ENCODE measurements at regions not wholly inside any gene's neighbourhood (a gene's known extent, or its start where the extent isn't known, plus 50 kb on each side); places are given as distances from the start of the nearest gene placed in this dataset.

DNA sequence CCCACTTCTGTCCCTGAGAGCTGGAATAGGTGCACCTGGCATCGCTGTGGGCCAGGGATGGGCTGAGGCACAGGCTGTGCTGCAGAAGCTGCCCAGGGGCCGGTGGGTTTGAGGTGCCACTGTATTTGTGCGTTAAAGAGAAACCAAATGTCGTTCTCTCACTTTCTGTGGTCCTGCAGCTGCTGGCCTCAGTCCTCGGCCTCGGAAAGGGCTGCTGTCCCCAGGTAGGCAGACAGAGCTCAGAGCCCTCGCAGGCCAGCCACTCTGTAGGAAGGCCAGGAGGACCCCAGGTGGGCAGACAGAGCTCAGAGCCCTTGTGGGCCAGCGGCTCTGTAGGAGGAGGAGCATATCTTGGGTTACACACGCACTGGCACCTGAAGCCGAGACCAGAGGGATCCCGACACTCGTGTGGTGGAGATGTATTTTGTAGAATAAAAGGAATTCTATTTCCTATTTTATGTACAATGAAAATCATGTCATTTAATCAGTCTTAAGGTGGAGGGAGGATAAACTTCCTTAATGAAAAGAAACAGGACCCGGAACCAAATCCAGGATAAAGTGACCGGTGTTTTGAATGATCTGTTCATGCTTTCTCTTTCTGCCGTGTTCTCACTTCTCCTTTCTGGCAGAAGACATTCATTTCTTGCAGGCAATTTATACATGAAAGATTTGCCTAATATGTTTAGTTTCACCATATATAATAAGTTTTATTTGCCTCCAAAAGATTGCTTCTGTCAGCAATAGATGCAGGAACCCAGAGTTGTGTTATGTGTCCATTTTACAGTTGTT is 54.4 kb upstream of the HGFAC start:
- Histone ChIP-seq H3K4me2 (no peak overlapping the region), H3K9me3 (no peaks in the 10 kb centered on the region), H3K9me2 (no peaks in the 10 kb centered on the region), H3K4me3 (ENCODE audit: low read depth in 2 of 2, low read length in 1 of 2) (no peak overlapping the region), H4K20me1 (ENCODE audit: insufficient read depth) (no peaks in the 10 kb centered on the region), H3K9ac (no peak overlapping the region), H2AFZ (ENCODE audit: low read depth) (no peak overlapping the region), H3K79me2 (ENCODE audit: insufficient read depth) (no peaks in the 10 kb centered on the region), H3K27ac (ENCODE audit: low read depth in 2 of 2, low read length in 1 of 2) (no peak overlapping the region), H3K27me3 (ENCODE audit: insufficient read depth) (no peaks in the 10 kb centered on the region), H3K4me1 (ENCODE audit: control insufficient read depth in 1 of 2, insufficient read depth in 2 of 2, low read depth in 1 of 2, low read length in 1 of 2) (peaks cover 0 to 4% of the 10 kb centered on the region in 2 experiments; a peak in 1 of 4 replicates), H3K36me3 (replicated peaks in 1 of 2; ENCODE audit: control insufficient read depth in 1 of 2, insufficient read depth in 2 of 2, low read length in 1 of 2) (no peaks in the 10 kb centered on the region), H3F3A (replicated peaks; ENCODE audit: insufficient read depth) (no peaks in the 10 kb centered on the region)
- ChIA-PET CTCF (interaction anchor here (3.0 kb wide), 1 partner anchor 41 kb away, joined by 10 read pairs; no protein-coding TSS in a partner anchor), POLR2A (no interaction called here)
- 88% methylated on average over 14 of the region's 15 CpGs for WGBS (ENCODE audit: low lambda C conversion rate)
- no peak for DNase-seq
- TF ChIP-seq EZH2phosphoT487 (IDR thresholded peaks at IDR 0.05; ENCODE audit: borderline replicate concordance, low read depth) (no peak), JUND (IDR thresholded peaks at IDR 0.05) (no peak), TEAD4 (IDR thresholded peaks at IDR 0.05; ENCODE audit: borderline replicate concordance, insufficient read depth) (no peak), RCOR1 (IDR thresholded peaks at IDR 0.05; ENCODE audit: low read length) (no peak), TCF12 (IDR thresholded peaks at IDR 0.05) (no peak), RXRA (IDR thresholded peaks at IDR 0.05; ENCODE audit: borderline replicate concordance, low read depth) (no peak), FOXM1 (IDR thresholded peaks at IDR 0.05; ENCODE audit: low read depth) (no peak), FOSL2 (IDR thresholded peaks at IDR 0.05; ENCODE audit: borderline replicate concordance, low read depth) (no peak), RAD21 (IDR thresholded peaks at IDR 0.05; ENCODE audit: low read length) (no peak), GATA2 (CRISPR knock-in tag; IDR thresholded peaks at IDR 0.05) (no peak), TAF1 (IDR thresholded peaks at IDR 0.05; ENCODE audit: borderline replicate concordance, low read depth, low read length) (no peak), MXI1 (IDR thresholded peaks at IDR 0.05; ENCODE audit: low read depth, low read length) (no peak), ELF1 (IDR thresholded peaks at IDR 0.05) (no peak), MEF2A (IDR thresholded peaks at IDR 0.05; ENCODE audit: borderline replicate concordance, low read depth) (no peak), YY1 (IDR thresholded peaks at IDR 0.05; ENCODE audit: low read depth) (no peak), RFX5 (IDR thresholded peaks at IDR 0.05; ENCODE audit: low read length) (no peak)
- TF ChIP-seq, protein P1, sequence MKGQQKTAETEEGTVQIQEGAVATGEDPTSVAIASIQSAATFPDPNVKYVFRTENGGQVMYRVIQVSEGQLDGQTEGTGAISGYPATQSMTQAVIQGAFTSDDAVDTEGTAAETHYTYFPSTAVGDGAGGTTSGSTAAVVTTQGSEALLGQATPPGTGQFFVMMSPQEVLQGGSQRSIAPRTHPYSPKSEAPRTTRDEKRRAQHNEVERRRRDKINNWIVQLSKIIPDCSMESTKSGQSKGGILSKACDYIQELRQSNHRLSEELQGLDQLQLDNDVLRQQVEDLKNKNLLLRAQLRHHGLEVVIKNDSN (IDR thresholded peaks at IDR 0.05; ENCODE audit: borderline replicate concordance, low read depth): no peak
- TF ChIP-seq, protein P2, sequence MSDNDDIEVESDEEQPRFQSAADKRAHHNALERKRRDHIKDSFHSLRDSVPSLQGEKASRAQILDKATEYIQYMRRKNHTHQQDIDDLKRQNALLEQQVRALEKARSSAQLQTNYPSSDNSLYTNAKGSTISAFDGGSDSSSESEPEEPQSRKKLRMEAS (IDR thresholded peaks at IDR 0.05; ENCODE audit: low read depth): no peak
- TF ChIP-seq, protein P3, sequence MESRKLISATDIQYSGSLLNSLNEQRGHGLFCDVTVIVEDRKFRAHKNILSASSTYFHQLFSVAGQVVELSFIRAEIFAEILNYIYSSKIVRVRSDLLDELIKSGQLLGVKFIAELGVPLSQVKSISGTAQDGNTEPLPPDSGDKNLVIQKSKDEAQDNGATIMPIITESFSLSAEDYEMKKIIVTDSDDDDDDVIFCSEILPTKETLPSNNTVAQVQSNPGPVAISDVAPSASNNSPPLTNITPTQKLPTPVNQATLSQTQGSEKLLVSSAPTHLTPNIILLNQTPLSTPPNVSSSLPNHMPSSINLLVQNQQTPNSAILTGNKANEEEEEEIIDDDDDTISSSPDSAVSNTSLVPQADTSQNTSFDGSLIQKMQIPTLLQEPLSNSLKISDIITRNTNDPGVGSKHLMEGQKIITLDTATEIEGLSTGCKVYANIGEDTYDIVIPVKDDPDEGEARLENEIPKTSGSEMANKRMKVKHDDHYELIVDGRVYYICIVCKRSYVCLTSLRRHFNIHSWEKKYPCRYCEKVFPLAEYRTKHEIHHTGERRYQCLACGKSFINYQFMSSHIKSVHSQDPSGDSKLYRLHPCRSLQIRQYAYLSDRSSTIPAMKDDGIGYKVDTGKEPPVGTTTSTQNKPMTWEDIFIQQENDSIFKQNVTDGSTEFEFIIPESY (IDR thresholded peaks at IDR 0.05; ENCODE audit: borderline replicate concordance, low read depth): no peak
- TF ChIP-seq, protein P4, sequence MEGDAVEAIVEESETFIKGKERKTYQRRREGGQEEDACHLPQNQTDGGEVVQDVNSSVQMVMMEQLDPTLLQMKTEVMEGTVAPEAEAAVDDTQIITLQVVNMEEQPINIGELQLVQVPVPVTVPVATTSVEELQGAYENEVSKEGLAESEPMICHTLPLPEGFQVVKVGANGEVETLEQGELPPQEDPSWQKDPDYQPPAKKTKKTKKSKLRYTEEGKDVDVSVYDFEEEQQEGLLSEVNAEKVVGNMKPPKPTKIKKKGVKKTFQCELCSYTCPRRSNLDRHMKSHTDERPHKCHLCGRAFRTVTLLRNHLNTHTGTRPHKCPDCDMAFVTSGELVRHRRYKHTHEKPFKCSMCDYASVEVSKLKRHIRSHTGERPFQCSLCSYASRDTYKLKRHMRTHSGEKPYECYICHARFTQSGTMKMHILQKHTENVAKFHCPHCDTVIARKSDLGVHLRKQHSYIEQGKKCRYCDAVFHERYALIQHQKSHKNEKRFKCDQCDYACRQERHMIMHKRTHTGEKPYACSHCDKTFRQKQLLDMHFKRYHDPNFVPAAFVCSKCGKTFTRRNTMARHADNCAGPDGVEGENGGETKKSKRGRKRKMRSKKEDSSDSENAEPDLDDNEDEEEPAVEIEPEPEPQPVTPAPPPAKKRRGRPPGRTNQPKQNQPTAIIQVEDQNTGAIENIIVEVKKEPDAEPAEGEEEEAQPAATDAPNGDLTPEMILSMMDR (IDR thresholded peaks at IDR 0.05): no peak

Measured in SK-N-SH (cell line).